Naive thymus-derived CD8-positive, alpha-beta T cell (primary cell): ENCODE measurements at regions not wholly inside any gene's neighbourhood (a gene's known extent, or its start where the extent isn't known, plus 50 kb on each side); places are given as distances from the start of the nearest gene placed in this dataset.

Experiments used
- ATAC-seq, 2 donors: fragments of 150-1000 bp; cut with Tn5 transposase in 1 of 2; sonication (Bioruptor Pico), chemical (Tn5 transposase) in 1 of 2; 1 replicate in 1 of 2; 2 replicates in 1 of 2; pipeline ENCODE4 v1.10.0; 2021; ENCODE audit warnings: mild to moderate bottlenecking in 2 of 2, moderate library complexity in 2 of 2
- POLR2A ChIA-PET: fragments of 350-600 bp; sonication (Branson Sonifier 250); formaldehyde crosslinking; loops from one replicate; lab custom pipeline; 2021; ENCODE audit warnings: antibody characterized with exemption; lab: Charles Lee
- DNase-seq, 10 donors: peaks; one replicate each; pipeline versions ENCODE4 v3.0.0 to v3.0.0-alpha.2; 2020 to 2022
- H3K27ac Mint-ChIP-seq, 10 donors: one replicate each; pipeline ENCODE4 v1.8.0; 2020 to 2022; ENCODE audit warnings: mild to moderate bottlenecking in 10 of 10, mixed read lengths in 10 of 10, moderate library complexity in 4 of 10, inconsistent platforms in 1 of 10
- H3K27me3 Mint-ChIP-seq, 5 donors: one replicate each; pipeline ENCODE4 v1.8.0; 2021 to 2022; ENCODE audit warnings: mixed read lengths in 5 of 5
- H3K36me3 Mint-ChIP-seq, 3 donors: one replicate each; pipeline ENCODE4 v1.8.0; 2020 to 2022; ENCODE audit warnings: mixed read lengths in 3 of 3, mild to moderate bottlenecking in 2 of 3, inconsistent platforms in 1 of 3
- H3K4me1 Mint-ChIP-seq, 4 donors: one replicate each; pipeline ENCODE4 v1.8.0; 2021 to 2022; ENCODE audit warnings: mixed read lengths in 4 of 4
- H3K4me3 Mint-ChIP-seq, 10 donors: one replicate each; pipeline ENCODE4 v1.8.0; 2020 to 2022; ENCODE audit warnings: mild to moderate bottlenecking in 10 of 10, mixed read lengths in 10 of 10, moderate library complexity in 6 of 10, inconsistent platforms in 1 of 10
- H3K9me3 Mint-ChIP-seq, 9 donors: one replicate each; pipeline ENCODE4 v1.8.0; 2020 to 2022; ENCODE audit warnings: mixed read lengths in 9 of 9, mild to moderate bottlenecking in 3 of 9, inconsistent platforms in 1 of 9, moderate library complexity in 1 of 9

DNA sequence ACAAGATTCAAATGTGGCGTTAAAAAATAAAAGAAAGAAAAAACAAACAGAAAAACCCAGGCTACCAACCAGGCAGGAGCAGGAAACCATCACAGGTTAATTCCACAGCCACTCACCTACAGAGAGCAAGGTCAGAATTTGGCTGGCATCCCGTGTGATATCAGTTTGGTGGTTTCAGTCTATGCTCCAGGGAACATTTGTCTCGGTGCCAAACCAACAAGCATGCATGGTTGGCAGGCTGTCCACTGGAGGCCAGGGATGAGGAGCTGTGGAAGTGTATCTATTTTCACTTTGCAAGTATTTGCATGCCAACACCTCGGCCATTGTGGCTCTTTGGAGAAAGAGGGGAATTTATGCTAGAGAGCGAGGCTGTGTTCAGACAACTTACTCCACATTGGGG is 53.1 kb upstream of the PROX1 start:
- peaks cover 0 to 11% (median 1%) of the 10 kb centered on the region in 9 donors for H3K9me3 Mint-ChIP-seq
- H3K36me3 Mint-ChIP-seq, result no peaks in the 10 kb centered on the region
- POLR2A ChIA-PET, result no interaction called here
- DNase-seq, result no peak
- H3K4me1 Mint-ChIP-seq, result no peaks in the 10 kb centered on the region
- ATAC-seq, result no peak
- no peak overlapping the region for H3K4me3 Mint-ChIP-seq
- H3K27ac Mint-ChIP-seq, result no peak overlapping the region
- peaks cover 0 to 13% (median 3%) of the 10 kb centered on the region in 5 donors for H3K27me3 Mint-ChIP-seq

DNA sequence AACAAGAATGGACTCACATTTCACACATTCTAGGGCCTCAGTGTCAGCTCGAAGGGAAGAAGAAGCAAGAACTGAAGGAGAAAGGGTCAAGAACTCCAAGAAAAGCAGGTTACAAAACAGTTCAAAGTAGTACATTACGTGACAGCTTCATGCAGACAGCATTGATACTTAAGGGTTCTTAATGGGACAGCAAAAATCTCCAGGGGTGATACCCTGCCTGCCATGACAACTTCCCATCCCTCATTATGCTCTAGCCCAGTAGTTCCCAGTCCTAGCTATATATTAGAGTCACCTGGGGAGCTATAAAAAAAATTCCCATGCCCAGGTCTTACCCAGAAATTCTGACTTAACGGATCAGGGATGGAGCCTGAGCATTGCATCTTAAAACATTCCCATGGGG is 51.2 kb upstream of the PROX1 start:
- Mint-ChIP-seq H3K4me3 (no peak overlapping the region), H3K27ac (no peak overlapping the region), H3K4me1 (no peaks in the 10 kb centered on the region), H3K27me3 (peaks cover 0 to 5% (median 0%) of the 10 kb centered on the region in 5 donors), H3K36me3 (no peaks in the 10 kb centered on the region), H3K9me3 (peaks cover 0 to 11% (median 1%) of the 10 kb centered on the region in 9 donors)
- DNase-seq (no peak), ATAC-seq (no peak)
- POLR2A ChIA-PET, result no interaction called here
